ENCODE measurements at regions not wholly inside any gene's neighbourhood (a gene's known extent, or its start where the extent isn't known, plus 50 kb on each side); places are given as distances from the start of the nearest gene placed in this dataset.

DNA sequence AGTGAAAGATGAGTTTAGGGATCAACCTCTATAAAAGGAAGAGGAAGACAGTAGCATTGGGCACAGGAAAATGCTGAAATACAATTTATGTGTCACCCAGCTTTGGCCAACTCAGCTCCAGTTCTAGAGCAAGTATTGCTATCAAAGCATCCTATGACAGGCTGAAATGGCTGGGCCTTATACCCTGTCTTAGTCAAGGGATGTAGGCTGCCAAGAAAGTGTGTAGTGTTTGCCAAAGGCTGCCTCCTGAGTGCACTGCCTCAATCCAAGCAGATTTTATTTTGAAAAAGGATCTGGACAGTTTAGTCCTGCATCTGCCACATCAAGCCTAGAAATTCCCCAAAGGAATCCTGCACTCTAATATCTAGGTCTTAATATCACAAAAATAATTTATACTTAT, 359.9 kb upstream of the ZC3H15 start:
- no peak overlapping the region for H3K9ac ChIP-seq (ENCODE audit: low read length)
- Mint-ChIP-seq H3K9me3 (ENCODE audit: insufficient read depth) (no peaks in the 10 kb centered on the region), H3K4me3 (no peak overlapping the region), H3K27me3 (no peaks in the 10 kb centered on the region), H3K27ac (no peak overlapping the region), H3K4me1 (no peaks in the 10 kb centered on the region)
- H3K27me3 ChIP-seq (replicated peaks in 1 of 4; ENCODE audit: control extremely low read depth in 1 of 4, control insufficient read depth in 3 of 4, insufficient read depth in 4 of 4, low read length in 3 of 4): no peaks in the 10 kb centered on the region
- no peak overlapping the region for H2AFZ ChIP-seq (ENCODE audit: insufficient read depth, low read depth, low read length, poor library complexity, severe bottlenecking)
- H3K4me1 ChIP-seq (ENCODE audit: control insufficient read depth in 2 of 2, insufficient read depth in 2 of 2, low read length in 2 of 2): no peaks in the 10 kb centered on the region
- CTCF ChIA-PET: no interaction called here
- no peak overlapping the region for H3K4me3 ChIP-seq (ENCODE audit: control extremely low read depth in 1 of 5, extremely low read depth in 1 of 5, insufficient read depth in 1 of 5, low read depth in 2 of 5, low read length in 4 of 5)
- POLR2A ChIA-PET: no interaction called here
- no peaks in the 10 kb centered on the region for H3K36me3 ChIP-seq (replicated peaks in 1 of 2; ENCODE audit: control extremely low read depth in 1 of 2, control insufficient read depth in 1 of 2, extremely low read depth in 1 of 2, insufficient read depth in 2 of 2, low read length in 1 of 2)
- H3K4me2 ChIP-seq (replicated peaks; ENCODE audit: low read depth, low read length, poor library complexity, severe bottlenecking): no peak overlapping the region
- intact Hi-C loops (cut with micrococcal nuclease): no loop called here
- no peaks in the 10 kb centered on the region for H4K20me1 ChIP-seq (ENCODE audit: control insufficient read depth, insufficient read depth, low read length, poor library complexity, severe bottlenecking)
- ATAC-seq (ENCODE audit: low read depth): no peak
- H3K79me2 ChIP-seq (ENCODE audit: control insufficient read depth, insufficient read depth, low read length): no peaks in the 10 kb centered on the region
- no peak overlapping the region for H3K27ac ChIP-seq (ENCODE audit: low read length in 2 of 2)
- H3K9me3 ChIP-seq (ENCODE audit: control extremely low read depth in 1 of 3, control insufficient read depth in 2 of 3, insufficient read depth in 1 of 3, low read length in 2 of 3): no peaks in the 10 kb centered on the region
- no peak for TF ChIP-seq EZH2 (IDR thresholded peaks at IDR 0.05; ENCODE audit: borderline replicate concordance, insufficient read depth, low read depth, low read length, poor library complexity, severe bottlenecking)
- TF ChIP-seq, protein P1, sequence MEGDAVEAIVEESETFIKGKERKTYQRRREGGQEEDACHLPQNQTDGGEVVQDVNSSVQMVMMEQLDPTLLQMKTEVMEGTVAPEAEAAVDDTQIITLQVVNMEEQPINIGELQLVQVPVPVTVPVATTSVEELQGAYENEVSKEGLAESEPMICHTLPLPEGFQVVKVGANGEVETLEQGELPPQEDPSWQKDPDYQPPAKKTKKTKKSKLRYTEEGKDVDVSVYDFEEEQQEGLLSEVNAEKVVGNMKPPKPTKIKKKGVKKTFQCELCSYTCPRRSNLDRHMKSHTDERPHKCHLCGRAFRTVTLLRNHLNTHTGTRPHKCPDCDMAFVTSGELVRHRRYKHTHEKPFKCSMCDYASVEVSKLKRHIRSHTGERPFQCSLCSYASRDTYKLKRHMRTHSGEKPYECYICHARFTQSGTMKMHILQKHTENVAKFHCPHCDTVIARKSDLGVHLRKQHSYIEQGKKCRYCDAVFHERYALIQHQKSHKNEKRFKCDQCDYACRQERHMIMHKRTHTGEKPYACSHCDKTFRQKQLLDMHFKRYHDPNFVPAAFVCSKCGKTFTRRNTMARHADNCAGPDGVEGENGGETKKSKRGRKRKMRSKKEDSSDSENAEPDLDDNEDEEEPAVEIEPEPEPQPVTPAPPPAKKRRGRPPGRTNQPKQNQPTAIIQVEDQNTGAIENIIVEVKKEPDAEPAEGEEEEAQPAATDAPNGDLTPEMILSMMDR (IDR thresholded peaks at IDR 0.05): no peak
- DNase-seq: no peak

DNA sequence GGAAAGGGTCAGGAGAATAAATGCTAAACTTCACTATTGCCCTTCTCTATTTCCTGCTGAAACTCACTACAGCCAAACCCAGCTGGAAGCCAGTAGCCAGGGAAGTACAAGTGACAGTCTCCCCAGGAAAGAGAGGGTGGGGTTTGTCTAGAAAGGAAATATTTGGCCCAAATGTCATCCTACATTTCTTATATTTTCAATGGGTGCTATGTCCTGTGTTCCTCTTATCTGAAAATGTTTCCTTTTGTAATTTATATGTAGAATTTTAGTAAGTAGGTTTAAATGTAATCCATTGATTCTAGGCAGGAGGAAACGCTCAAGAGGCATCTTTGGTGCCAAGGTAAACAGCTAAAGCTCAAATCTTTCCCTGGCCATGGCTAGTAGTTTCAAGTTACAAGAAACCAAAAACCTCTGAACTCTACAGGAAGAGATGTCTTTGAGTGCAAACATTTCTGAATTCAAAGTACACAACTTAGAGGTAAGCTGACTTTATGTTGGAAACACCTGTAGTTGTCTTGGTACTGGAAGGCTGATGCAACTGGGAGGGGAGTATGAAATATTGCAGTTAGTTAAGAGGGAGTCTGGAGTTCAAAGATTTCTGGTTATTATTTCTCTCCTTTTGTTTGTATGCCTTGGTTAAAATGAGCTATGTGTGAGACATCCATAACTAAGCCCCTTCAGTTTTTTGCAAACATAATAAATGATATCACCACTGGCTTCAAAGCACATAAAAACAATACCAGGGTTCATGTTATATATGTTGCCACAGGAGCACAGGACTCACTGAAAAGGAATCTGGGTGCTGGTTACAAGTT, 356.1 kb upstream of the ZC3H15 start:
- intact Hi-C loops (cut with micrococcal nuclease): no loop called here
- no peak overlapping the region for H3K4me3 Mint-ChIP-seq
- Histone ChIP-seq H3K9ac (ENCODE audit: low read length) (no peak overlapping the region), H3K27ac (ENCODE audit: low read length in 2 of 2) (no peak overlapping the region), H3K27me3 (replicated peaks in 1 of 4; ENCODE audit: control extremely low read depth in 1 of 4, control insufficient read depth in 3 of 4, insufficient read depth in 4 of 4, low read length in 3 of 4) (no peaks in the 10 kb centered on the region), H3K4me1 (ENCODE audit: control insufficient read depth in 2 of 2, insufficient read depth in 2 of 2, low read length in 2 of 2) (no peaks in the 10 kb centered on the region), H3K9me3 (ENCODE audit: control extremely low read depth in 1 of 3, control insufficient read depth in 2 of 3, insufficient read depth in 1 of 3, low read length in 2 of 3) (no peaks in the 10 kb centered on the region), H3K79me2 (ENCODE audit: control insufficient read depth, insufficient read depth, low read length) (no peaks in the 10 kb centered on the region), H2AFZ (ENCODE audit: insufficient read depth, low read depth, low read length, poor library complexity, severe bottlenecking) (no peak overlapping the region), H3K4me2 (replicated peaks; ENCODE audit: low read depth, low read length, poor library complexity, severe bottlenecking) (no peak overlapping the region), H3K4me3 (ENCODE audit: control extremely low read depth in 1 of 5, extremely low read depth in 1 of 5, insufficient read depth in 1 of 5, low read depth in 2 of 5, low read length in 4 of 5) (no peak overlapping the region), H3K36me3 (replicated peaks in 1 of 2; ENCODE audit: control extremely low read depth in 1 of 2, control insufficient read depth in 1 of 2, extremely low read depth in 1 of 2, insufficient read depth in 2 of 2, low read length in 1 of 2) (no peaks in the 10 kb centered on the region), H4K20me1 (ENCODE audit: control insufficient read depth, insufficient read depth, low read length, poor library complexity, severe bottlenecking) (no peaks in the 10 kb centered on the region)
- WGBS (ENCODE audit: insufficient coverage): no CpG with 5 or more reads among the region's 1 CpG
- no peaks in the 10 kb centered on the region for H3K27me3 Mint-ChIP-seq
- TF ChIP-seq, protein P1 (IDR thresholded peaks at IDR 0.05): no peak
- no peak for TF ChIP-seq EZH2 (IDR thresholded peaks at IDR 0.05; ENCODE audit: borderline replicate concordance, insufficient read depth, low read depth, low read length, poor library complexity, severe bottlenecking)
- POLR2A ChIA-PET: no interaction called here
- H3K9me3 Mint-ChIP-seq (ENCODE audit: insufficient read depth): no peaks in the 10 kb centered on the region
- H3K27ac Mint-ChIP-seq: no peak overlapping the region
- H3K4me1 Mint-ChIP-seq: no peaks in the 10 kb centered on the region
- no peak for DNase-seq
- ATAC-seq (ENCODE audit: low read depth): no peak
- CTCF ChIA-PET: no interaction called here
